K562 (cell line): ENCODE measurements at regions not wholly inside any gene's neighbourhood (a gene's known extent, or its start where the extent isn't known, plus 50 kb on each side); places are given as distances from the start of the nearest gene placed in this dataset.
"Not testable (repeated sequence)": the region's sequence is repeated elsewhere in the genome, so short reads cannot be mapped to it uniquely, and the experiment has no call there.

Experiments
- EZH2 ChIP-seq: IDR thresholded peaks from 2 replicates; pipeline ENCODE4 v1.6.1; 2012; ENCODE audit warnings: low read depth, mild to moderate bottlenecking, inconsistent platforms, low read length, borderline replicate concordance
- PCBP1 ChIP-seq: fragments of 200-400 bp; formaldehyde crosslinking; IDR thresholded peaks from 2 replicates; pipeline ENCODE4 v1.6.1; 2018; ENCODE audit warnings: mild to moderate bottlenecking, low read depth, low read length; ENCODE audit not compliant: poor library complexity, severe bottlenecking
- SP1 ChIP-seq: sonication (generic); formaldehyde crosslinking; IDR thresholded peaks from 2 replicates; pipeline ENCODE4 v1.8.1; 2022; ENCODE audit warnings: mild to moderate bottlenecking, missing genetic modification reagents
- SREBF1 ChIP-seq: fragments of 150-350 bp; IDR thresholded peaks from 2 replicates; pipeline ENCODE4 v1.6.1; 2014; ENCODE audit warnings: antibody characterized with exemption, low read depth, low read length, borderline replicate concordance
- ZFP30 ChIP-seq: fragments of 250-450 bp; sonication (Bioruptor Pico); IDR thresholded peaks from 2 replicates; pipeline ENCODE4 v1.8.0; 2022; ENCODE audit warnings: moderate library complexity, mild to moderate bottlenecking, inconsistent platforms, borderline replicate concordance
- TF ChIP-seq, protein P1 (sequence below), 2 experiments: fragments of 200-800 bp in 1 of 2; sonication (Bioruptor generic) in 1 of 2; sonication (generic) in 1 of 2; formaldehyde crosslinking in 1 of 2; IDR thresholded peaks in 1 of 2; conservative IDR thresholded peaks in 1 of 2; 2 replicates each; pipeline versions ENCODE4 v1.5.0 to v1.6.1; 2016 to 2020; ENCODE audit warnings: missing compliant biosample characterization in 1 of 2, missing genetic modification characterization in 1 of 2, missing genetic modification reagents in 1 of 2
- TF ChIP-seq, protein P2 (sequence below), 2 experiments: fragments of 450-650 bp in 1 of 2; sonication (generic) in 1 of 2; formaldehyde crosslinking; conservative IDR thresholded peaks; 2 replicates each; pipeline versions ENCODE4 v1.4.0 to v1.8.1; 2020 to 2022; ENCODE audit warnings: mild to moderate bottlenecking in 1 of 2, missing genetic modification reagents in 1 of 2

DNA sequence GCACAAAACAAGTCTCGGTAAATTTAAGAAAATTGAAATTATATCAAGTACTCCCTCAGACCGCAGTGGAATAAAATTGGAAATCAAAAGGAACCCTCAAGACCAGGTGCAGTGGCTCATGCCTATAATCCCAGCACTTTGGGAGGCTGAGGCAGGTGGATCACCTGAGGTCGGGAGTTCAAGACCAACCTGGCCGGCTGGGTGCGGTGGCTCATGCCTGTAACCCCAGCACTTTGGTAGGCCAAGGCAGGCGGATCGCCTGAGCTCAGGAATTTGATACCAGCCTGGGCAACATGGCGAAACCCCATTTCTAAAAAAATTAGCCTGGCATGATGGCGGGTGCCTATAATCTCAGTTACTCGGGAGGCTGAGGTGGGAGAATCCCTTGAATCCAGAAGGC lies 135.7 kb upstream of the RAG2 start:
- TF ChIP-seq PCBP1; EZH2; SP1 (CRISPR knock-in tag); SREBF1; ZFP30 (CRISPR knock-in tag): not testable (repeated sequence)
- TF ChIP-seq, protein P1, sequence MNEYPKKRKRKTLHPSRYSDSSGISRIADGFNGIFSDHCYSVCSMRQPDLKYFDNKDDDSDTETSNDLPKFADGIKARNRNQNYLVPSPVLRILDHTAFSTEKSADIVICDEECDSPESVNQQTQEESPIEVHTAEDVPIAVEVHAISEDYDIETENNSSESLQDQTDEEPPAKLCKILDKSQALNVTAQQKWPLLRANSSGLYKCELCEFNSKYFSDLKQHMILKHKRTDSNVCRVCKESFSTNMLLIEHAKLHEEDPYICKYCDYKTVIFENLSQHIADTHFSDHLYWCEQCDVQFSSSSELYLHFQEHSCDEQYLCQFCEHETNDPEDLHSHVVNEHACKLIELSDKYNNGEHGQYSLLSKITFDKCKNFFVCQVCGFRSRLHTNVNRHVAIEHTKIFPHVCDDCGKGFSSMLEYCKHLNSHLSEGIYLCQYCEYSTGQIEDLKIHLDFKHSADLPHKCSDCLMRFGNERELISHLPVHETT (CRISPR knock-in tag; conservative IDR thresholded peaks at IDR 0.05 in 1 of 2, IDR thresholded peaks at IDR 0.05 in 1 of 2), result not testable (repeated sequence)
- TF ChIP-seq, protein P2, sequence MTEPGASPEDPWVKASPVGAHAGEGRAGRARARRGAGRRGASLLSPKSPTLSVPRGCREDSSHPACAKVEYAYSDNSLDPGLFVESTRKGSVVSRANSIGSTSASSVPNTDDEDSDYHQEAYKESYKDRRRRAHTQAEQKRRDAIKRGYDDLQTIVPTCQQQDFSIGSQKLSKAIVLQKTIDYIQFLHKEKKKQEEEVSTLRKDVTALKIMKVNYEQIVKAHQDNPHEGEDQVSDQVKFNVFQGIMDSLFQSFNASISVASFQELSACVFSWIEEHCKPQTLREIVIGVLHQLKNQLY (CRISPR knock-in tag; conservative IDR thresholded peaks at IDR 0.05), result not testable (repeated sequence)
